Ishikawa (cell line): ENCODE measurements at regions not wholly inside any gene's neighbourhood (a gene's known extent, or its start where the extent isn't known, plus 50 kb on each side); places are given as distances from the start of the nearest gene placed in this dataset.

ENCODE experiments used
- CEBPB ChIP-seq: IDR thresholded peaks from 2 replicates; pipeline ENCODE4 v1.6.1; 2012
- CREB1 ChIP-seq: IDR thresholded peaks from 2 replicates; pipeline ENCODE4 v1.6.1; 2012; ENCODE audit warnings: low read depth
- EGR1 ChIP-seq: IDR thresholded peaks from 2 replicates; pipeline ENCODE4 v1.6.1; 2012
- EP300 ChIP-seq: IDR thresholded peaks from 2 replicates; pipeline ENCODE4 v1.6.1; 2012; ENCODE audit warnings: borderline replicate concordance
- FOXM1 ChIP-seq: IDR thresholded peaks from 2 replicates; pipeline ENCODE4 v1.6.1; 2012; ENCODE audit warnings: low read depth, borderline replicate concordance
- MAX ChIP-seq: IDR thresholded peaks from 2 replicates; pipeline ENCODE4 v1.6.1; 2012
- NFIC ChIP-seq: IDR thresholded peaks from 2 replicates; pipeline ENCODE4 v1.6.1; 2012
- RAD21 ChIP-seq: IDR thresholded peaks from 2 replicates; pipeline ENCODE4 v1.6.1; 2012; ENCODE audit warnings: low read depth
- REST ChIP-seq: IDR thresholded peaks from 2 replicates; pipeline ENCODE4 v1.6.1; 2012; ENCODE audit warnings: low read depth, mild to moderate bottlenecking
- TAF1 ChIP-seq: IDR thresholded peaks from 2 replicates; pipeline ENCODE4 v1.6.1; 2012; ENCODE audit warnings: low read depth, mild to moderate bottlenecking
- TCF12 ChIP-seq: IDR thresholded peaks from 2 replicates; pipeline ENCODE4 v1.6.1; 2012; ENCODE audit warnings: low read depth
- TEAD4 ChIP-seq: IDR thresholded peaks from 2 replicates; pipeline ENCODE4 v1.6.1; 2012
- USF1 ChIP-seq: IDR thresholded peaks from 2 replicates; pipeline ENCODE4 v1.6.1; 2012
- YY1 ChIP-seq: IDR thresholded peaks from 2 replicates; pipeline ENCODE4 v1.6.1; 2012; ENCODE audit warnings: low read depth
- ZBTB7A ChIP-seq: IDR thresholded peaks from 2 replicates; pipeline ENCODE4 v1.6.1; 2012; ENCODE audit warnings: low read depth

GRCh38 chr3:34056181-34056910 is 257.9 kb downstream of the PDCD6IP start:
- TF ChIP-seq RAD21: no peak
- no peak for TF ChIP-seq FOXM1
- no peak for TF ChIP-seq EP300
- TF ChIP-seq USF1: no peak
- TF ChIP-seq CEBPB: no peak
- TF ChIP-seq CREB1: no peak
- no peak for TF ChIP-seq TEAD4
- TF ChIP-seq MAX: no peak

- TF ChIP-seq EGR1 (no peak), TEAD4 (no peak), TAF1 (no peak), REST (no peak), RAD21 (no peak), ZBTB7A (no peak), MAX (no peak), FOXM1 (no peak), TCF12 (no peak), CEBPB (no peak)
Observed at GRCh38 chr3:34056951-34057390, 258.5 kb downstream of the PDCD6IP start.

- TF ChIP-seq MAX (no peak), TAF1 (no peak), USF1 (no peak), REST (no peak)
Observed at GRCh38 chr3:34065901-34066300, 267.5 kb downstream of the PDCD6IP start.

GRCh38 chr3:34066328-34066727 is 267.9 kb downstream of the PDCD6IP start:
- TF ChIP-seq CREB1 (no peak), EP300 (no peak), NFIC (no peak), YY1 (no peak), USF1 (no peak), TEAD4 (no peak), REST (no peak), CEBPB (no peak), MAX (no peak), ZBTB7A (no peak), FOXM1 (no peak), EGR1 (no peak), TAF1 (no peak), RAD21 (no peak), TCF12 (no peak)
